ENCODE measurements at regions not wholly inside any gene's neighbourhood (a gene's known extent, or its start where the extent isn't known, plus 50 kb on each side); places are given as distances from the start of the nearest gene placed in this dataset.

DNA sequence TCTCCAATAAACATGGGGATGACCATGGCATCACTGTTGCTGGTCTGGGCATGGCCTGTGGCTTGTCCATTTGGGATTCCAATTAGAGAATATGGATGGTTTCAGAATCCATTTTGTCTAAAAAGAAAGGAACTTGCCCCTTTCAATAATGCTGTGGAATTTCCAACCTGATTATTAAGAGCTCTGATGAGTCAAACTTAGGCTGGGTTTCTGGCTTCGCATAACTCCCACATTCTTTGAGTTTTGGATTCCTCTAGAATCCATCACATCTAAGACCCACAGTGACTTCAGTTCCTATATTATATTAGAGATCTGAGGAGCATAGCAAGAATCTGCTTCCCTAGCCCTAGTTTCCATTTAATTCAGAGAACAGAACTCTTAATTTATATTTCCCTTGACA lies 531.5 kb downstream of the TNS1 start:
- Histone ChIP-seq H2AFZ (no peak overlapping the region), H3K36me3 (ENCODE audit: low read depth) (no peaks in the 10 kb centered on the region), H3K9me3 (ENCODE audit: insufficient read depth, low read depth) (no peaks in the 10 kb centered on the region), H3K4me1 (replicated peaks; ENCODE audit: insufficient read depth) (no peaks in the 10 kb centered on the region), H3K4me2 (no peak overlapping the region), H3K4me3 (no peak overlapping the region), H3K79me2 (ENCODE audit: low read depth) (no peaks in the 10 kb centered on the region), H4K20me1 (ENCODE audit: insufficient read depth) (no peaks in the 10 kb centered on the region), H3K9me2 (ENCODE audit: insufficient read depth) (no peaks in the 10 kb centered on the region), H3F3A (ENCODE audit: insufficient read depth, low read depth) (no peaks in the 10 kb centered on the region), H3K27ac (no peak overlapping the region), H3K27me3 (ENCODE audit: insufficient read depth, low read depth) (no peaks in the 10 kb centered on the region)
- intact Hi-C loops (cut with micrococcal nuclease; ENCODE audit: unreplicated experiment), result no loop called here
- CTCF ChIA-PET, result no interaction called here
- no TSS peak for BruUV-seq (replicated peaks)
- POLR2A ChIA-PET (ENCODE audit: unreplicated experiment), result no interaction called here
- no peak for TF ChIP-seq EZH2 (IDR thresholded peaks at IDR 0.05; ENCODE audit: low read depth)
- TF ChIP-seq, protein P1, sequence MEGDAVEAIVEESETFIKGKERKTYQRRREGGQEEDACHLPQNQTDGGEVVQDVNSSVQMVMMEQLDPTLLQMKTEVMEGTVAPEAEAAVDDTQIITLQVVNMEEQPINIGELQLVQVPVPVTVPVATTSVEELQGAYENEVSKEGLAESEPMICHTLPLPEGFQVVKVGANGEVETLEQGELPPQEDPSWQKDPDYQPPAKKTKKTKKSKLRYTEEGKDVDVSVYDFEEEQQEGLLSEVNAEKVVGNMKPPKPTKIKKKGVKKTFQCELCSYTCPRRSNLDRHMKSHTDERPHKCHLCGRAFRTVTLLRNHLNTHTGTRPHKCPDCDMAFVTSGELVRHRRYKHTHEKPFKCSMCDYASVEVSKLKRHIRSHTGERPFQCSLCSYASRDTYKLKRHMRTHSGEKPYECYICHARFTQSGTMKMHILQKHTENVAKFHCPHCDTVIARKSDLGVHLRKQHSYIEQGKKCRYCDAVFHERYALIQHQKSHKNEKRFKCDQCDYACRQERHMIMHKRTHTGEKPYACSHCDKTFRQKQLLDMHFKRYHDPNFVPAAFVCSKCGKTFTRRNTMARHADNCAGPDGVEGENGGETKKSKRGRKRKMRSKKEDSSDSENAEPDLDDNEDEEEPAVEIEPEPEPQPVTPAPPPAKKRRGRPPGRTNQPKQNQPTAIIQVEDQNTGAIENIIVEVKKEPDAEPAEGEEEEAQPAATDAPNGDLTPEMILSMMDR (conservative IDR thresholded peaks at IDR 0.05), result no peak
- DNase-seq, result no peak

DNA sequence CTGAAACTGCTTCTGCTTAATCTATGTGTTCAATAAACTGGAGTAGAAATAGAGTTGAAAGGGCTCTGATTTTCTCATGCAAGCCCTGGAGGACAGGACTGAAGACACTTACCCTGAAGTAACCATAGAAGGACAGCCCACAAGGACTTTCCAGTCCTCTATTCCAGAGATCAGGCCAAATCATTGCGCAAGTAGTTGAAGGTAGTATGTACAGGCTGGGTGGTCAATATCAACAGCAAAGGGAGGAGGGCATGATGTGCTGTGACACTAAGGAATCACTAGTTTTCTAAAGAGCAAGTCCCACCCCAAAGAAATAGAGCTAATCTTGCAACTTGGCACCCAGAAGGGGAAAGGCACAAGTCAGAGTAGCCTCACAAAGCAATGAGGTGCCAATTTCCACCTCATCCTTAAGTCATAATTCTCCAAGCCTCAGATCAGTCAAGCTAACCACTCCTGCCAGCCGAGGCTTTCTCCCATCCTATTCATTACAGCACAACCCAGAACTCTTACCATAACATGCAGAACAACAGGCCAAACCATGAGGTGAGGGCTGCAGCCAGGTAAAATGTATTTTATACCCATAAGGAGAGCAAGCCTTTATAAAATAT lies 533.5 kb downstream of the TNS1 start:
- Histone ChIP-seq H3K27me3 (ENCODE audit: insufficient read depth, low read depth) (no peaks in the 10 kb centered on the region), H2AFZ (no peak overlapping the region), H3K9me2 (ENCODE audit: insufficient read depth) (no peaks in the 10 kb centered on the region), H3F3A (ENCODE audit: insufficient read depth, low read depth) (no peaks in the 10 kb centered on the region), H3K36me3 (ENCODE audit: low read depth) (no peaks in the 10 kb centered on the region), H3K4me3 (no peak overlapping the region), H3K4me1 (replicated peaks; ENCODE audit: insufficient read depth) (no peaks in the 10 kb centered on the region), H3K27ac (no peak overlapping the region), H3K9me3 (ENCODE audit: insufficient read depth, low read depth) (no peaks in the 10 kb centered on the region), H3K79me2 (ENCODE audit: low read depth) (no peaks in the 10 kb centered on the region), H3K4me2 (no peak overlapping the region), H4K20me1 (ENCODE audit: insufficient read depth) (no peaks in the 10 kb centered on the region)
- BruUV-seq (replicated peaks), result no TSS peak
- POLR2A ChIA-PET (ENCODE audit: unreplicated experiment), result no interaction called here
- CTCF ChIA-PET, result no interaction called here
- TF ChIP-seq, protein P1 (conservative IDR thresholded peaks at IDR 0.05), result no peak
- TF ChIP-seq EZH2 (IDR thresholded peaks at IDR 0.05; ENCODE audit: low read depth), result no peak
- intact Hi-C loops (cut with micrococcal nuclease; ENCODE audit: unreplicated experiment), result no loop called here
- DNase-seq, result no peak

DNA sequence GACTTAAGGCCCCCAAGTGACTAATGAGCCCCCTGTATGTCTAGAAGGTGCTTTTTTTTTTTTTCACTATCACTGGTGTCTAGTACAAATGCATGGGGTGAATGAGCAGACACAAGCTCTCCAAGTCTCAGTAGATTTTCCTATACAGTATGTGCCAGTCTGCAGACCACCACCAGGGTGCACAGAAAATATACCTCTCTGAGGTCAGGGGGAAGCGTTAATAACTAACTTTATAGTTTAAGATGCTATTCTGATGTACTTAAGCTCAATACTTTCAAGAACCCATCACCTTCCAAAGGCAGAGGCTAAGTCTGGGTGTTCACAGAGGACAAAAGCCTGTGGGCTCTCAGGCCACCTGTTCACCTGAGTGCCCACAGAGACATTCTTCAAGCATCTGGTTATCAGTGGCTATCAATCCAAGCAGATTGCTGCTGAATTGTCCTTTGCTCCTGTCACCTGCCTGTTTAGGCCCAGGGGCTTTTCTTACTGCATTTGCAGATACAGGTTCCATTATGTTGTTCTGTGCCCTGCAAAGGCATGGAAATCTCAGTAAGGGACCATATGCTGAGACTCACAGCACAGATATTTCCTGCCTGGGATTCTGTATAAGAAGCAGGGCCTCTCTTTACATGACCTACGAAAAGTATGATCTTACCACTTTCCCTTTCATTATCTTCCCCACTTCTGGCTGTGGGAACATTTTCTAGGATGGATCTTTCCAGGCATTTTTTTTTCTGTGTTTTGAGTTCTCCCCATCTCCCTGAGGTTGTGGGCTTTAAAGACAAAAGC lies 534.6 kb downstream of the TNS1 start:
- Histone ChIP-seq H2AFZ (no peak overlapping the region), H3K4me2 (no peak overlapping the region), H3K27ac (no peak overlapping the region), H3F3A (ENCODE audit: insufficient read depth, low read depth) (no peaks in the 10 kb centered on the region), H3K9me3 (ENCODE audit: insufficient read depth, low read depth) (no peaks in the 10 kb centered on the region), H3K79me2 (ENCODE audit: low read depth) (no peaks in the 10 kb centered on the region), H3K4me3 (no peak overlapping the region), H3K4me1 (replicated peaks; ENCODE audit: insufficient read depth) (no peaks in the 10 kb centered on the region), H4K20me1 (ENCODE audit: insufficient read depth) (no peaks in the 10 kb centered on the region), H3K27me3 (ENCODE audit: insufficient read depth, low read depth) (no peaks in the 10 kb centered on the region), H3K36me3 (ENCODE audit: low read depth) (no peaks in the 10 kb centered on the region), H3K9me2 (ENCODE audit: insufficient read depth) (no peaks in the 10 kb centered on the region)
- intact Hi-C loops (cut with micrococcal nuclease; ENCODE audit: unreplicated experiment), result no loop called here
- no peak for DNase-seq
- CTCF ChIA-PET, result interaction anchor here (0.7 kb wide), 1 partner anchor 816 kb away, joined by 5 read pairs; no protein-coding TSS in a partner anchor
- BruUV-seq (replicated peaks), result no TSS peak
- TF ChIP-seq, protein P1 (conservative IDR thresholded peaks at IDR 0.05), result no peak
- no peak for TF ChIP-seq EZH2 (IDR thresholded peaks at IDR 0.05; ENCODE audit: low read depth)
- POLR2A ChIA-PET (ENCODE audit: unreplicated experiment), result no interaction called here

All from PC-9 (cell line).